ENCODE measurements at regions not wholly inside any gene's neighbourhood (a gene's known extent, or its start where the extent isn't known, plus 50 kb on each side); places are given as distances from the start of the nearest gene placed in this dataset.

DNA sequence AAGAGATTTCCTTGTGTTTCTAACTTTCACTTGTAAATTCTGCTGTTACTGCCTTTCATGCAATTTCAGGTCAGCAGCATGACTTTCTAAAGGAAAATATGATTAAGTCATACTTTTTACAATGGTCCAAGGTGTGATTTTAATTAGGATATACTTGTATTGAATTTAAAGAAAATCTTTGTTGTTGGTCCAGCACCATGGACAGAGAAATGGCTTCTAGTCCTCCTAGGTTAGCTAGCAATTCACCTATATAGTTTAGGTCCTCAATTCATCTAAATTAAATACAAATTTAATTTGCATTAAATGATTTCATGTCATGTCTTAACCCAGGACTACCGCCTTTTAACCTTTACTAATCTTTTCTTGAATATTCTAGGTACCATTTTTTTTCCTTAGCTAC, 304.9 kb upstream of the RPS6KA3 start:
- TF ChIP-seq, protein P1, sequence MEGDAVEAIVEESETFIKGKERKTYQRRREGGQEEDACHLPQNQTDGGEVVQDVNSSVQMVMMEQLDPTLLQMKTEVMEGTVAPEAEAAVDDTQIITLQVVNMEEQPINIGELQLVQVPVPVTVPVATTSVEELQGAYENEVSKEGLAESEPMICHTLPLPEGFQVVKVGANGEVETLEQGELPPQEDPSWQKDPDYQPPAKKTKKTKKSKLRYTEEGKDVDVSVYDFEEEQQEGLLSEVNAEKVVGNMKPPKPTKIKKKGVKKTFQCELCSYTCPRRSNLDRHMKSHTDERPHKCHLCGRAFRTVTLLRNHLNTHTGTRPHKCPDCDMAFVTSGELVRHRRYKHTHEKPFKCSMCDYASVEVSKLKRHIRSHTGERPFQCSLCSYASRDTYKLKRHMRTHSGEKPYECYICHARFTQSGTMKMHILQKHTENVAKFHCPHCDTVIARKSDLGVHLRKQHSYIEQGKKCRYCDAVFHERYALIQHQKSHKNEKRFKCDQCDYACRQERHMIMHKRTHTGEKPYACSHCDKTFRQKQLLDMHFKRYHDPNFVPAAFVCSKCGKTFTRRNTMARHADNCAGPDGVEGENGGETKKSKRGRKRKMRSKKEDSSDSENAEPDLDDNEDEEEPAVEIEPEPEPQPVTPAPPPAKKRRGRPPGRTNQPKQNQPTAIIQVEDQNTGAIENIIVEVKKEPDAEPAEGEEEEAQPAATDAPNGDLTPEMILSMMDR (IDR thresholded peaks at IDR 0.05; ENCODE audit: partially characterized antibody, unreplicated experiment): no peak
- H3K36me3 Mint-ChIP-seq (ENCODE audit: unreplicated experiment): no peaks in the 10 kb centered on the region
- H3K27me3 Mint-ChIP-seq (ENCODE audit: unreplicated experiment): peaks cover 2% of the 10 kb centered on the region
- H3K9me3 Mint-ChIP-seq (ENCODE audit: unreplicated experiment): no peaks in the 10 kb centered on the region
- DNase-seq: no peak
- H3K4me1 Mint-ChIP-seq (ENCODE audit: low read depth, unreplicated experiment): no peaks in the 10 kb centered on the region
- H3K27ac Mint-ChIP-seq (ENCODE audit: unreplicated experiment): no peak overlapping the region
- H3K4me3 Mint-ChIP-seq (ENCODE audit: unreplicated experiment): no peak overlapping the region

DNA sequence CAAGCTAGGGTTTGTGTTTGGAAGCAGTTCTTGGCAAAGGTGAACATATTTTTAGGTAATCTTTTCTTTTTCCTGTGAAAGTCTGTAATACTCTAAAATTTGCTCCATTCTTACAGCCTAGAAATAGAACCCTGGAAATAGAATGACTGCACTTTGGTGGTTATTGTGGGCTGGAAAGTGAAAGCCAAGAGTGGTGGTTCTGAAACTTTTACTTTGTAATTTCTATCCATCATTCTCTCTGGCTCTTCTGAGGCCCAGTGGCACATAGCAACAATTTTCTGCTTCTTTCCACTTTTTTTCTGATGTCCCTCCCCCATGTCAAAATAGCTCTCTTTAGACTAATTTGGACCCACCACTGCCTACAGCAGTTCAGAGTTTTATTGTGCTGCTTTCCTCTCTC, 300.4 kb upstream of the RPS6KA3 start:
- DNase-seq: no peak
- Mint-ChIP-seq H3K9me3 (ENCODE audit: unreplicated experiment) (no peaks in the 10 kb centered on the region), H3K27ac (ENCODE audit: unreplicated experiment) (no peak overlapping the region), H3K27me3 (ENCODE audit: unreplicated experiment) (peaks cover 2% of the 10 kb centered on the region), H3K4me1 (ENCODE audit: low read depth, unreplicated experiment) (no peaks in the 10 kb centered on the region), H3K4me3 (ENCODE audit: unreplicated experiment) (no peak overlapping the region), H3K36me3 (ENCODE audit: unreplicated experiment) (no peaks in the 10 kb centered on the region)
- TF ChIP-seq, protein P1 (IDR thresholded peaks at IDR 0.05; ENCODE audit: partially characterized antibody, unreplicated experiment): no peak

DNA sequence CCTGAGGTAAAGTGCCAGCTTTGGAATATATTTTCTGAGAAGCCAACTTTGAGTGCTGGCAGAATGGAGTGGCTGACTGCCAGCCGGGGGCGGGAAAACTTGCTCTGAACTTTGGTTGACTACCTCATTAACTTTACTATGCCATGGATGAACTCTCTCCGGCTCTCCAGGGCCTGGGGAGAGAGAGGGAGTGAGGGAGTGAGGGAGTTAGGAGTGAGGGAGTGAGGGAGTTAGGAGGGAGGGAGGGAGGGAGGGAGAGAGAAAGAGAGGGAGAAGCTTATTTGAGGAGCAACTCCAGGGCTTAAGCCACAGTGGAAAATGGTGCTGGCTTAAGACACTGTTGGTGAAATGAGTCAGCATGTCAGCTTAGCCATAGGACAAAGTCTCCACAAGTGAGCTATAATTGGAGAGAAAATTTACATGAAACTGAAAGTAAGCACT, 280.9 kb upstream of the RPS6KA3 start:
- no peaks in the 10 kb centered on the region for H3K36me3 Mint-ChIP-seq (ENCODE audit: unreplicated experiment)
- H3K4me3 Mint-ChIP-seq (ENCODE audit: unreplicated experiment): no peak overlapping the region
- no peak overlapping the region for H3K27ac Mint-ChIP-seq (ENCODE audit: unreplicated experiment)
- H3K4me1 Mint-ChIP-seq (ENCODE audit: low read depth, unreplicated experiment): no peaks in the 10 kb centered on the region
- no peaks in the 10 kb centered on the region for H3K27me3 Mint-ChIP-seq (ENCODE audit: unreplicated experiment)
- DNase-seq: no peak
- TF ChIP-seq, protein P1 (IDR thresholded peaks at IDR 0.05; ENCODE audit: partially characterized antibody, unreplicated experiment): no peak
- H3K9me3 Mint-ChIP-seq (ENCODE audit: unreplicated experiment): peaks cover 1% of the 10 kb centered on the region

DNA sequence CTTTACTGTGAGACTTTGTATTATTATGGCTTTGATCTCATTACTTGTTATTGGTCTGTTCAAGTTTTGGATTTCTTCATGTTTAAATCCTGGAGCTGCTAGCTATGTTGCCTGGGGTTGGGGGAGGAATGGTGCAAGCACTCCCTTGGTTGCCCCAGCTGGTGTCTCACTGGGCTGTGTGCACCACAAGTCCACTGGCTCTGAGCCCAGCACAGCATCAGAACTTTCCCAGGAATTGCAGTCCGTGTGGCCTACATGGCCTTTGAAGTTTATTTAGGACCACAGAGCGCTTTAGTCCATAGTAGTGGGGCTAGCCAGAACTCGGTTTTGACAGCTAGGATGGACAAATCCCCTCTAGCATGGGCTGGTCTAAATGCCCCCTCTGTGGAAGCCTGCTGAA, 278.8 kb upstream of the RPS6KA3 start:
- no peak for DNase-seq
- H3K4me3 Mint-ChIP-seq (ENCODE audit: unreplicated experiment): no peak overlapping the region
- no peak overlapping the region for H3K27ac Mint-ChIP-seq (ENCODE audit: unreplicated experiment)
- no peaks in the 10 kb centered on the region for H3K4me1 Mint-ChIP-seq (ENCODE audit: low read depth, unreplicated experiment)
- TF ChIP-seq, protein P1 (IDR thresholded peaks at IDR 0.05; ENCODE audit: partially characterized antibody, unreplicated experiment): no peak
- peaks cover 3% of the 10 kb centered on the region for H3K9me3 Mint-ChIP-seq (ENCODE audit: unreplicated experiment)
- no peaks in the 10 kb centered on the region for H3K27me3 Mint-ChIP-seq (ENCODE audit: unreplicated experiment)
- H3K36me3 Mint-ChIP-seq (ENCODE audit: unreplicated experiment): no peaks in the 10 kb centered on the region

DNA sequence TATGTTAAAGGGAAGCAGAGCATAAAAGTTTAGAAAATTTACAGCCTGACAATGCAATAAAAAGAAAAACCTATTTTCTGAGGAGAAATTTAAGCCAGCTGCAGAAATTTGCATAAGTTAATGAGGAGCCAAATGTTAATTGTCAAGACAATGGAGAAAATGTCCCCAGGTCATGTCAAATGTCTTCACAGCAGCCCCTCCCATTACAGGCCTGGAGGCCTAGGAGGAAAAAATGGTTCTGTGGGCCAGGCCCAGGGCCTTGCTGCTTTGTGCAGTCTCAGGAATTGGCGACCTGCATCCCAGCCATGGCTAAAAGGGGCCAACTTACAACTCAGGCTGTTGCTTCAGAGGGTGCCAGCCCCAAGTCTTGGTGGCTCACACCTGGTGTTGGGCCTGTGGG, 275.4 kb upstream of the RPS6KA3 start:
- no peaks in the 10 kb centered on the region for H3K36me3 Mint-ChIP-seq (ENCODE audit: unreplicated experiment)
- H3K27me3 Mint-ChIP-seq (ENCODE audit: unreplicated experiment): peaks cover 1% of the 10 kb centered on the region
- H3K4me1 Mint-ChIP-seq (ENCODE audit: low read depth, unreplicated experiment): no peaks in the 10 kb centered on the region
- H3K9me3 Mint-ChIP-seq (ENCODE audit: unreplicated experiment): peaks cover 3% of the 10 kb centered on the region
- TF ChIP-seq, protein P1 (IDR thresholded peaks at IDR 0.05; ENCODE audit: partially characterized antibody, unreplicated experiment): no peak
- H3K27ac Mint-ChIP-seq (ENCODE audit: unreplicated experiment): no peak overlapping the region
- H3K4me3 Mint-ChIP-seq (ENCODE audit: unreplicated experiment): no peak overlapping the region
- no peak for DNase-seq
